Lower lobe of right lung (tissue), 2 donors: ENCODE measurements at regions not wholly inside any gene's neighbourhood (a gene's known extent, or its start where the extent isn't known, plus 50 kb on each side); places are given as distances from the start of the nearest gene placed in this dataset.

Source experiments
- ATAC-seq, 2 donors: fragments of 200-7000 bp; cut with Tn5 transposase; one replicate each; pipeline ENCODE4 v1.9.1; 2020 to 2022; ENCODE audit warnings: mild to moderate bottlenecking in 2 of 2, moderate library complexity in 2 of 2
- DNase-seq: peaks from one replicate; pipeline ENCODE4 v3.0.0-alpha.2; 2020
- H3K27ac ChIP-seq: fragments of 200-600 bp; one replicate; pipeline ENCODE4 v1.8.0; 2022
- H3K27me3 ChIP-seq: fragments of 200-600 bp; one replicate; pipeline ENCODE4 v1.8.0; 2022; ENCODE audit warnings: low read depth
- H3K36me3 ChIP-seq: fragments of 200-600 bp; one replicate; pipeline ENCODE4 v1.8.0; 2022; ENCODE audit warnings: mild to moderate bottlenecking
- H3K4me1 ChIP-seq: fragments of 200-600 bp; one replicate; pipeline ENCODE4 v1.8.0; 2022
- H3K4me3 ChIP-seq: fragments of 200-600 bp; one replicate; pipeline ENCODE4 v1.8.0; 2022; ENCODE audit warnings: mild to moderate bottlenecking
- H3K9me3 ChIP-seq: fragments of 200-600 bp; one replicate; pipeline ENCODE4 v1.8.0; 2022
- intact Hi-C: fragments of 100-400 bp; cut with DNase I; formaldehyde crosslinking; loops from one replicate; pipeline ENCODE4 v1.11.0; 2022
- TF ChIP-seq, protein P1 (sequence below): fragments of 200-600 bp; IDR thresholded peaks from one replicate; pipeline ENCODE4 v1.8.0; 2022; ENCODE audit warnings: antibody characterized with exemption, mild to moderate bottlenecking
- donor health status: DM: no; HTN: yes; CAD: no; lungs with severe emphysema.

DNA sequence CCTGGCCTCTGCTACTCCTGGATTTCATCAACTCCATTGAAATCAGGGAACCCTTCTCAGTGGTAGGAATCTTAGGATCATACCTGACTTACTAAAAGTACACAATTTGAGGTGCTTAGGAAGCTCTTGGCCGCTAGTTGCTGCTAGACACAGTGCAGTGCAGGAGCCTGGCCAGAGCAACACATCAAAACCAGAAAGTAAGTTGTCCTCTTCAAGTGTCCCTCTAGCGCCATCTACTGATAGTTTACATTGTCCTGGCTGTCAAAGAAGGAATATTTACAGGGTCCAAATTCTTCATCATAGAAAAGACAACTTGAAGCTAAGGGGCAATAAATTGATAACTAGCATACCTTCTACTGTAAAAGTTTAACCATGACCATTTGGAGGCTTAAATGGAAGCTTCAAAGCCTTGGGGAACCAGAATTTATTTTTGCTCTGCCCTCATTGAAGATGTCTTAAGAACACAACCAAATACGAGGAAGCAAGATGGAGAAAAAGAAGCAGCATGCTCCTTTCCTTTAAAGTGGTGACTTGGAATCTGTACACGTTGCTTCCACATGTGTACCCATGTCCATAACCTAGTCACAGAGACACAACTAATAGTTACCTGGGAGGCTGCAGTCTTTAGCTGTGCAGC is 889.1 kb upstream of the GCFC2 start:
- ATAC-seq: peak; percentile 88
- Histone ChIP-seq H3K4me3 (no peak overlapping the region), H3K36me3 (no peaks in the 10 kb centered on the region), H3K27me3 (no peaks in the 10 kb centered on the region), H3K27ac (no peak overlapping the region), H3K9me3 (no peaks in the 10 kb centered on the region), H3K4me1 (no peaks in the 10 kb centered on the region)
- TF ChIP-seq, protein P1, sequence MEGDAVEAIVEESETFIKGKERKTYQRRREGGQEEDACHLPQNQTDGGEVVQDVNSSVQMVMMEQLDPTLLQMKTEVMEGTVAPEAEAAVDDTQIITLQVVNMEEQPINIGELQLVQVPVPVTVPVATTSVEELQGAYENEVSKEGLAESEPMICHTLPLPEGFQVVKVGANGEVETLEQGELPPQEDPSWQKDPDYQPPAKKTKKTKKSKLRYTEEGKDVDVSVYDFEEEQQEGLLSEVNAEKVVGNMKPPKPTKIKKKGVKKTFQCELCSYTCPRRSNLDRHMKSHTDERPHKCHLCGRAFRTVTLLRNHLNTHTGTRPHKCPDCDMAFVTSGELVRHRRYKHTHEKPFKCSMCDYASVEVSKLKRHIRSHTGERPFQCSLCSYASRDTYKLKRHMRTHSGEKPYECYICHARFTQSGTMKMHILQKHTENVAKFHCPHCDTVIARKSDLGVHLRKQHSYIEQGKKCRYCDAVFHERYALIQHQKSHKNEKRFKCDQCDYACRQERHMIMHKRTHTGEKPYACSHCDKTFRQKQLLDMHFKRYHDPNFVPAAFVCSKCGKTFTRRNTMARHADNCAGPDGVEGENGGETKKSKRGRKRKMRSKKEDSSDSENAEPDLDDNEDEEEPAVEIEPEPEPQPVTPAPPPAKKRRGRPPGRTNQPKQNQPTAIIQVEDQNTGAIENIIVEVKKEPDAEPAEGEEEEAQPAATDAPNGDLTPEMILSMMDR: peak; percentile 60
- intact Hi-C loops: no loop called here
- no peak for DNase-seq

DNA sequence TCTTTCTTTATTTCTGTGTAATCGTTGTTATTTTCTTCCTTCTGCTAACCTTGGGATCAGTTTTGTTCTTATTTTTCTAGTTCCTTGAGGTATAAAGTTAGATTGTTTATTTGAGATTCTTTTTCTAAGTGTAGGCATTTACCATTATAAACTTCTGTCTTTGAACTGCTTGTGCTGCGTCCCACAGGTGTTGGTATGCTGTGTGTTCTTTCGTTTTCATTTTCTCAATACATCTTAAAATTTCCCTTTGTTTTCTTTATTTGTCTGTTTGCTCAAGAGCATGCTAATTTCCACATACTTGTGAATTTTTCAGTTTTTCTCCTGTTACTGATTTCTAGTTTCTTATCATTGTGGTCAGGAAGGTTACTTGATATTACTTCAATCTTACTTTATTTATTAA is 873.8 kb upstream of the GCFC2 start:
- no peak overlapping the region for H3K4me3 ChIP-seq
- no peaks in the 10 kb centered on the region for H3K9me3 ChIP-seq
- H3K27me3 ChIP-seq: no peaks in the 10 kb centered on the region
- no peak for DNase-seq
- H3K27ac ChIP-seq: no peak overlapping the region
- H3K36me3 ChIP-seq: no peaks in the 10 kb centered on the region
- H3K4me1 ChIP-seq: no peaks in the 10 kb centered on the region
- ATAC-seq: no peak
- TF ChIP-seq, protein P1: no peak
- intact Hi-C loops: no loop called here

DNA sequence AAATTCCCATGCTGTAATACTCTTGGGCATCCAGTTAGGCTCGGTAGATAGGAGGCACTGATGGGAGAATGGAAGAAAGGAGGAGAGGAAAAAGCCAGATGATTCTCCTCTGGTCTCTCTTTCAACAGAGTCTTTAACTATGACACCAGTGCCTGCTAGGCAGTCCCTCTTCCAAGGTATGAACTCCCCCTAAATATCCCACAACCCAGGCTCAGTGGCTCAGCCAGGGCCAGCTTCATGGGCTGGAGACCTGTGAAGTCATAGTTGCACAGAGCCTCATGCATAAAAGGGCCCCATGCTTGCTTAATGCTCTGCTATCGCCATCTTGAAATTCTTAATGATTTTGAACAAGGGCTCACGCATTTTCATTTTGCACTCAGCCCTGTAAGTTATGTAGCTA is 869.2 kb upstream of the GCFC2 start:
- H3K4me3 ChIP-seq: no peak overlapping the region
- DNase-seq (no peak), ATAC-seq (no peak)
- no peaks in the 10 kb centered on the region for H3K36me3 ChIP-seq
- H3K4me1 ChIP-seq: no peaks in the 10 kb centered on the region
- intact Hi-C loops: no loop called here
- H3K27ac ChIP-seq: no peak overlapping the region
- TF ChIP-seq, protein P1: no peak
- H3K27me3 ChIP-seq: no peaks in the 10 kb centered on the region
- no peaks in the 10 kb centered on the region for H3K9me3 ChIP-seq

DNA sequence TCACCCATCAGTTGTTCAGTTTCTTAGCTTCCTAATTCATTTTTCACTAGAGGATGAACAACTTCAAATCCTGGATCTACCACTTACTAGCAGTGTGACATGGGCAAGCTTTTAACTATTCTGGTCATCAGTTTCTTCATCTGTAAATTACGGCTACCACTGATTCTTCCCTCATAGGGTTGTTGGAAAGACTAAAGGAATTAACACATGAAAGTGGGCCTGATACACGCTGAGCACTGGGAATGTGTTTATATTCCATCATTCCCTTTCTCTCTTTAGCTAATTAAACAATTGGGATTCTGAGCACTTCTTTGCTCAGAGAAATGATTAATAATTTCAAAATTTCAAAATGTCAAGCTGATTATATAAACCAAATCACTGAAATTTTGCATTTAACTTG is 862.3 kb upstream of the GCFC2 start:
- ATAC-seq: no peak
- no peak for DNase-seq
- no peaks in the 10 kb centered on the region for H3K36me3 ChIP-seq
- H3K4me1 ChIP-seq: no peaks in the 10 kb centered on the region
- TF ChIP-seq, protein P1: no peak
- intact Hi-C loops: no loop called here
- H3K27me3 ChIP-seq: no peaks in the 10 kb centered on the region
- H3K4me3 ChIP-seq: no peak overlapping the region
- no peaks in the 10 kb centered on the region for H3K9me3 ChIP-seq
- H3K27ac ChIP-seq: no peak overlapping the region

DNA sequence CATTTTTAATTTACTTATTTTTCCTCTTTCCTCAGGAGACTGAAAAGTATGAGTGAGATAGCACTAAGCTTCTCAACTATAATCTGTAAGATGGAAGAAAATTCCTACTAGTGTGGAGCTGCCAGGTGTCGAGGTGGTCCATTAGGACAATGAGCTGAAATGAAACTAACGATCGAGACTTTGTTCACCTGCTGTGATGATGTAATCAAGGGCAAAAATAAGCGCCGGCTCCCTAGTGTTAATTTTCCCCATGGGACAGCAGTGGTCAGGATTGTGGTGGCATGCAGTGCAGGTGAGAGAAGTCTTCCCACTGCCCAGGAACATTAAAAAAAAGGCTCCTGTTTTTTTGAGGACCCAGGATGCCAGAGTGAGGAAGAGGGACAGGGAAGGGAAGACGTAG is 859.1 kb upstream of the GCFC2 start:
- intact Hi-C loops: no loop called here
- ATAC-seq: no peak
- Histone ChIP-seq H3K36me3 (no peaks in the 10 kb centered on the region), H3K27me3 (no peaks in the 10 kb centered on the region), H3K27ac (no peak overlapping the region), H3K4me1 (no peaks in the 10 kb centered on the region), H3K9me3 (no peaks in the 10 kb centered on the region), H3K4me3 (no peak overlapping the region)
- TF ChIP-seq, protein P1: no peak
- no peak for DNase-seq

DNA sequence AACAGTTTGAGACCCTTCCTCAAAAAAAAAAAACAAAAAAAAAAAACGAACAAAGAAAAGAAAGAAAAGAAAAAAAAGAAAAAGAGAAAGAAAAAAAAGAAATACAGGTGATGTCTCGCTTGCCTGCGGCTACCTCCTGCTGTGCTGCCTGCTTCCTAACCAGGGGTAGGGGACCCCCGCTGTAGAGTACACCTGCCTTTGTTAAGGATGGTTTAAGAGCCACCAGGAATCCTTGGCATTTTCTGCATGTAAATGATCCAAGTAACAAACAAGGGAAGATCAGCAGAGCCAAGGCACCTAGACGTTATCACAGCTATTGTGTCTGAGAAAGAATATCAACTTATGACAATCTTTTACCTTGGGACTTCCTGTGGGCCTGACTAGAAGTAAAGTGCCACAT is 856.8 kb upstream of the GCFC2 start:
- ATAC-seq (no peak), DNase-seq (no peak)
- Histone ChIP-seq H3K27me3 (no peaks in the 10 kb centered on the region), H3K27ac (no peak overlapping the region), H3K4me1 (no peaks in the 10 kb centered on the region), H3K4me3 (no peak overlapping the region), H3K36me3 (no peaks in the 10 kb centered on the region), H3K9me3 (no peaks in the 10 kb centered on the region)
- intact Hi-C loops: no loop called here
- TF ChIP-seq, protein P1: no peak
